Activated T-cell treated with anti-CD3 and anti-CD28 coated beads for 1 hour (primary cell): ENCODE measurements at regions not wholly inside any gene's neighbourhood (a gene's known extent, or its start where the extent isn't known, plus 50 kb on each side); places are given as distances from the start of the nearest gene placed in this dataset.

Source experiments
- DNase-seq: peaks from one replicate; pipeline ENCODE4 v3.0.0-alpha.2; 2020; ENCODE audit warnings: low read depth

- DNase-seq, result no peak
Measured at GRCh38 chr6:105964979-105965760, 121.0 kb upstream of the PRDM1 start.

- DNase-seq, result no peak
Measured at GRCh38 chr6:105954148-105954547, 132.0 kb upstream of the PRDM1 start.

- DNase-seq, result no peak
Measured at GRCh38 chr6:105952772-105953690, 133.1 kb upstream of the PRDM1 start.

- DNase-seq, result no peak
Measured at GRCh38 chr6:105952326-105952725, 133.8 kb upstream of the PRDM1 start.

GRCh38 chr6:105951322-105951721 is 134.8 kb upstream of the PRDM1 start:
- DNase-seq, result no peak

GRCh38 chr6:105949869-105950268 is 136.3 kb upstream of the PRDM1 start:
- DNase-seq, result no peak

- no peak for DNase-seq
Measured at GRCh38 chr6:105943514-105943913, 142.6 kb upstream of the PRDM1 start.

GRCh38 chr6:105941621-105942412 is 144.3 kb upstream of the PRDM1 start:
- DNase-seq, result no peak

- DNase-seq, result no peak
Measured at GRCh38 chr6:105940990-105941389, 145.1 kb upstream of the PRDM1 start.

GRCh38 chr6:105936972-105937371 is 149.2 kb upstream of the PRDM1 start:
- DNase-seq, result no peak

- DNase-seq, result no peak
Measured at GRCh38 chr6:105935416-105935815, 150.7 kb upstream of the PRDM1 start.

- no peak for DNase-seq
Measured at GRCh38 chr6:105934708-105935107, 151.4 kb upstream of the PRDM1 start.

GRCh38 chr6:105932440-105932839 is 153.7 kb upstream of the PRDM1 start:
- DNase-seq, result no peak

GRCh38 chr6:105929626-105930025 is 156.5 kb upstream of the PRDM1 start:
- no peak for DNase-seq

- DNase-seq, result no peak
Measured at GRCh38 chr6:105926318-105926717, 159.8 kb upstream of the PRDM1 start.

GRCh38 chr6:105925706-105926105 is 160.4 kb upstream of the PRDM1 start:
- no peak for DNase-seq

GRCh38 chr6:105921781-105922180 is 164.4 kb upstream of the PRDM1 start:
- DNase-seq, result no peak

GRCh38 chr6:105920071-105920470 is 166.1 kb upstream of the PRDM1 start:
- no peak for DNase-seq

- DNase-seq, result no peak
Measured at GRCh38 chr6:105917038-105917695, 169.0 kb upstream of the PRDM1 start.

- no peak for DNase-seq
Measured at GRCh38 chr6:105911106-105911629, 175.0 kb upstream of the PRDM1 start.

- DNase-seq, result no peak
Measured at GRCh38 chr6:105909106-105909505, 177.0 kb upstream of the PRDM1 start.

- DNase-seq, result no peak
Measured at GRCh38 chr6:105907991-105908390, 178.1 kb upstream of the PRDM1 start.
